ENCODE measurements at regions not wholly inside any gene's neighbourhood (a gene's known extent, or its start where the extent isn't known, plus 50 kb on each side); places are given as distances from the start of the nearest gene placed in this dataset.

DNA sequence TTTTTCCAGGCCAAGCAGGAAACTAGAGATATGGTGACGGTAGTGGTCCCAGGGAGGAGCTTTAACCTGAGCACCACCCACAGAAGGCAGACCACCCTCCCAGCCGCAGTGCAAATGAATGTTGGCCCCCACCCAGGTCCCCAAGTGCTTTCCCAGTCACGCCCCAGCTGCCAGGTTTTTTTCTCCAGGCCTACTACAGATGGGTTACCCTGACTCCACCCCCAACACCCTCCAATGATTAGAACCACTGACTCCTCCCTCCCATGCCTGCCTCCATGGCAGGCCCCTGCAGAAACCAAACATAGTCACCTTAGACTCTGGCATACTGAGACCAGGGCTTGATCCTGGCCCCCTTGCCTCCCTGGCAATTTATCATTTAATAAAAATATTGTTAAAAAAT, 58.7 kb upstream of the CHST1 start:
- no peak overlapping the region for H3K9ac ChIP-seq (ENCODE audit: low read length in 3 of 3)
- TF ChIP-seq, protein P1, sequence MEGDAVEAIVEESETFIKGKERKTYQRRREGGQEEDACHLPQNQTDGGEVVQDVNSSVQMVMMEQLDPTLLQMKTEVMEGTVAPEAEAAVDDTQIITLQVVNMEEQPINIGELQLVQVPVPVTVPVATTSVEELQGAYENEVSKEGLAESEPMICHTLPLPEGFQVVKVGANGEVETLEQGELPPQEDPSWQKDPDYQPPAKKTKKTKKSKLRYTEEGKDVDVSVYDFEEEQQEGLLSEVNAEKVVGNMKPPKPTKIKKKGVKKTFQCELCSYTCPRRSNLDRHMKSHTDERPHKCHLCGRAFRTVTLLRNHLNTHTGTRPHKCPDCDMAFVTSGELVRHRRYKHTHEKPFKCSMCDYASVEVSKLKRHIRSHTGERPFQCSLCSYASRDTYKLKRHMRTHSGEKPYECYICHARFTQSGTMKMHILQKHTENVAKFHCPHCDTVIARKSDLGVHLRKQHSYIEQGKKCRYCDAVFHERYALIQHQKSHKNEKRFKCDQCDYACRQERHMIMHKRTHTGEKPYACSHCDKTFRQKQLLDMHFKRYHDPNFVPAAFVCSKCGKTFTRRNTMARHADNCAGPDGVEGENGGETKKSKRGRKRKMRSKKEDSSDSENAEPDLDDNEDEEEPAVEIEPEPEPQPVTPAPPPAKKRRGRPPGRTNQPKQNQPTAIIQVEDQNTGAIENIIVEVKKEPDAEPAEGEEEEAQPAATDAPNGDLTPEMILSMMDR (IDR thresholded peaks at IDR 0.05; ENCODE audit: borderline replicate concordance, extremely low read depth, insufficient read depth) = no peak
- H3K27me3 ChIP-seq (ENCODE audit: control insufficient read depth, insufficient read depth, low read length) = no peaks in the 10 kb centered on the region
- no peak overlapping the region for H3K27ac ChIP-seq (ENCODE audit: low read depth in 2 of 2, low read length in 2 of 2)
- FAIRE-seq = no peak
- intact Hi-C loops (cut with DNase I) = no loop called here
- no peaks in the 10 kb centered on the region for H3K9me3 ChIP-seq (ENCODE audit: control insufficient read depth in 2 of 3, insufficient read depth in 1 of 3, low read length in 3 of 3)
- H3K4me3 ChIP-seq (ENCODE audit: low read length in 3 of 3) = no peak overlapping the region
- no peaks in the 10 kb centered on the region for H3K4me1 ChIP-seq (ENCODE audit: control insufficient read depth in 2 of 3, insufficient read depth in 2 of 3, low read depth in 1 of 3, low read length in 3 of 3)
- DNase-seq = peak in 4 of 5 donors; percentile 25 to 56 (median 44)
- H3K36me3 ChIP-seq (ENCODE audit: control insufficient read depth in 2 of 3, insufficient read depth in 3 of 3, low read length in 3 of 3) = no peaks in the 10 kb centered on the region

DNA sequence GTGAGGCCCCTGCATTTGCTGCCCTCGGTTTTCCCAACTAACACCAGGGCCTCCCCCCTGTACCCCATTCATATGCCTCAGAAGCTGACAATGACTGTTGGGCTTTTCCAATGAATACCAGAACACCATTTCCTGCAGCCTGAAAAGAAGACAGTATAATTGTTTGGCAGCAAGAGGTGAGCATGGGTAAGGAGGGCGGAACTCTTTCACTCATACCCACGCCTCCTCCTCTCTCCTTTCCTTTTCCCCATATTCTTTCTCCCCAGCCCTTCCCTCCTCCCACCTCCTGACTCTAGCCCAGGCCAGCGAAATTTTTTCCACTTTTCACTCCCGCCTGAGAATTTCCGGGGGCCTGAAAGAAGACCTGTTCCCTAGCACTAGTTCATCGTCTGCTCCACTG, 58.0 kb upstream of the CHST1 start:
- no peaks in the 10 kb centered on the region for H3K36me3 ChIP-seq (ENCODE audit: control insufficient read depth in 2 of 3, insufficient read depth in 3 of 3, low read length in 3 of 3)
- DNase-seq = no peak
- H3K9ac ChIP-seq (ENCODE audit: low read length in 3 of 3) = no peak overlapping the region
- TF ChIP-seq, protein P1 (IDR thresholded peaks at IDR 0.05; ENCODE audit: borderline replicate concordance, extremely low read depth, insufficient read depth) = no peak
- no peaks in the 10 kb centered on the region for H3K27me3 ChIP-seq (ENCODE audit: control insufficient read depth, insufficient read depth, low read length)
- H3K4me1 ChIP-seq (ENCODE audit: control insufficient read depth in 2 of 3, insufficient read depth in 2 of 3, low read depth in 1 of 3, low read length in 3 of 3) = no peaks in the 10 kb centered on the region
- no peak overlapping the region for H3K4me3 ChIP-seq (ENCODE audit: low read length in 3 of 3)
- no peak overlapping the region for H3K27ac ChIP-seq (ENCODE audit: low read depth in 2 of 2, low read length in 2 of 2)
- intact Hi-C loops (cut with DNase I) = no loop called here
- H3K9me3 ChIP-seq (ENCODE audit: control insufficient read depth in 2 of 3, insufficient read depth in 1 of 3, low read length in 3 of 3) = no peaks in the 10 kb centered on the region
- FAIRE-seq = no peak

DNA sequence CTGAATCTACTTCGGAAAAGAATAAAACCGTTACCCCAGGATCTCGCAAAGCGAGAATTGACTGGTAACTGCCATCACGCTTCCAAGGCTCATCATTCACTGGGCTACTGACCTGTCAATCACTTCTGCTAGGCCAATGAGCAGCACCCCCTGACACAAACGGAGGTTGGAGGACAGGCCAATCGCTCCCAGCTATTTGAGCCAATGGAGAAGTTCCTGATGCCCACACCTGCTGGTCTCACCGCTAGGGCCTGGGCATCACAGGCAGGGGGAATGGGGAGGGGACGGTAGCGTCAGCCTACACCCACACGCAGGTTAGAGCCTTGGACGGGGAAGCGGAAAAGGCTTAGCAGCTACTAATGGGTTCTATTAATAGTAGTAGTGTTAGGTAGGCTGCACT, 56.7 kb upstream of the CHST1 start:
- DNase-seq (no peak), FAIRE-seq (no peak)
- TF ChIP-seq, protein P1 (IDR thresholded peaks at IDR 0.05; ENCODE audit: borderline replicate concordance, extremely low read depth, insufficient read depth) = no peak
- Histone ChIP-seq H3K9me3 (ENCODE audit: control insufficient read depth in 2 of 3, insufficient read depth in 1 of 3, low read length in 3 of 3) (no peaks in the 10 kb centered on the region), H3K9ac (ENCODE audit: low read length in 3 of 3) (no peak overlapping the region), H3K4me1 (ENCODE audit: control insufficient read depth in 2 of 3, insufficient read depth in 2 of 3, low read depth in 1 of 3, low read length in 3 of 3) (no peaks in the 10 kb centered on the region), H3K36me3 (ENCODE audit: control insufficient read depth in 2 of 3, insufficient read depth in 3 of 3, low read length in 3 of 3) (no peaks in the 10 kb centered on the region), H3K27ac (ENCODE audit: low read depth in 2 of 2, low read length in 2 of 2) (no peak overlapping the region), H3K4me3 (ENCODE audit: low read length in 3 of 3) (no peak overlapping the region), H3K27me3 (ENCODE audit: control insufficient read depth, insufficient read depth, low read length) (no peaks in the 10 kb centered on the region)
- intact Hi-C loops (cut with DNase I) = no loop called here

DNA sequence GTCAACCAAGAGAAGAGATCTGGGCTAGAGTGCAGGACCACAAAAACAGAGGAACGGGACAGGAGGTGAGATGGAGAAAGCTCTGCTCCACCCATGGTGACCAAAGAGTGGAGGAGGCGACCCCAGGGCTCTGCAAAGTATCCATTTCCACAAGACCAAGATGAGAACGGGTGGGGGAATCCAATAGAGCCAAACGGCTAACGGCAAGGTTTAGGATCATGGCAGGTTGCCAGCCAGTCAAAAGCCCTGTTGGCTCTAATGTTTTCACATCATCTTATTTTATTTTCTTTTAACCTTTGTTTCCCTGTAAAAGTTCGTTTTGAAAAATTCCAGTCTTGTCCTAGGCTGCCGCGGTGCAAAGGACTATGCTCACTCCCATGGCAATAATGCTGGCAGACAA, 52.1 kb upstream of the CHST1 start:
- no peak overlapping the region for H3K9ac ChIP-seq (ENCODE audit: low read length in 3 of 3)
- no peak for FAIRE-seq
- intact Hi-C loops (cut with DNase I) = no loop called here
- no peak for DNase-seq
- no peaks in the 10 kb centered on the region for H3K4me1 ChIP-seq (ENCODE audit: control insufficient read depth in 2 of 3, insufficient read depth in 2 of 3, low read depth in 1 of 3, low read length in 3 of 3)
- TF ChIP-seq, protein P1 (IDR thresholded peaks at IDR 0.05; ENCODE audit: borderline replicate concordance, extremely low read depth, insufficient read depth) = no peak
- no peak overlapping the region for H3K27ac ChIP-seq (ENCODE audit: low read depth in 2 of 2, low read length in 2 of 2)
- no peaks in the 10 kb centered on the region for H3K36me3 ChIP-seq (ENCODE audit: control insufficient read depth in 2 of 3, insufficient read depth in 3 of 3, low read length in 3 of 3)
- no peak overlapping the region for H3K4me3 ChIP-seq (ENCODE audit: low read length in 3 of 3)
- H3K9me3 ChIP-seq (ENCODE audit: control insufficient read depth in 2 of 3, insufficient read depth in 1 of 3, low read length in 3 of 3) = no peaks in the 10 kb centered on the region
- no peaks in the 10 kb centered on the region for H3K27me3 ChIP-seq (ENCODE audit: control insufficient read depth, insufficient read depth, low read length)
